Fibroblast of pulmonary artery (primary cell): ENCODE measurements at regions not wholly inside any gene's neighbourhood (a gene's known extent, or its start where the extent isn't known, plus 50 kb on each side); places are given as distances from the start of the nearest gene placed in this dataset.

Experiments used
- DNase-seq: peaks from one replicate; pipeline ENCODE4 v3.0.0-alpha.2; 2010; ENCODE audit warnings: low read depth
- H3K4me3 ChIP-seq: replicated peaks from 2 replicates; pipeline ENCODE4 v1.5.1; 2011; ENCODE audit warnings: low read depth, mild to moderate bottlenecking, control low read depth, low read length, moderate library complexity
- TF ChIP-seq, protein P1 (sequence below): IDR thresholded peaks from 2 replicates; pipeline ENCODE4 v1.5.1; 2011; ENCODE audit warnings: mild to moderate bottlenecking, control low read depth, low read length, inconsistent platforms; ENCODE audit errors: missing control alignments

DNA sequence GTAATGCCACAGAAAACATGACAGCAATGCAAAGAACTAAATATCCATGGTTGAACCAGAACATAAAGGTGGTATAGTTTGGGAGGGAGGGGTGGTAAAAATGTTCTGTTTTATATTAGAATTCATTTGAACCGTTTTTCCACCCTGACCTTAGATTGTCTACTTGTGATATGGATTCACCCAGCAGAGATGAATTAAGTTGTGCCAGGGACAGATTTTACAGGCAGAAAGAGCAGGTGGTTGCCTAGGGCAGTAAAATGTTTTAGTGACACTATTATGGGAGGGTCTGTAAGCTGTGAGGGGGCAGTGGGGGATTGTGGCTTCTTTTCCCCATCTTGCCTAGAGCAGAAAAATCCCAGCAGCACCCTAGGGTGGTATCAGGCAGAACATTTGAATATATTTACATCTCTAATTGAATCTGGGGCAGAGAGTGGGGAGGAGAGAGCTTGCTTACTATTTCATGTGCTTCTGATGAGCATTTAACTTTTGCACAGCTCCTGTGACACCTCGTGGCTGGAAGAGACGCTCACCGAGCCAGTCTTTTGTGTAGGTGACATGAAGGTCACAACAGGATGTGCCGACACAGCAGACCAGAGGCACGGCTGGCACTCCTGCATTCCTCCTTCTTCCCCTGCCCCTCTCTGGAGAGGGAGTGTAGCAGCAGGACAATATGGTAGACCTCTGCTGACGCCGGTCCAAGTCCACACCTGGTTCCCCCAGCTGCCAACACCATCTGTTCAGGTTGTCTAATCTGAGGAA, 452.3 kb downstream of the IRS2 start:
- TF ChIP-seq, protein P1, sequence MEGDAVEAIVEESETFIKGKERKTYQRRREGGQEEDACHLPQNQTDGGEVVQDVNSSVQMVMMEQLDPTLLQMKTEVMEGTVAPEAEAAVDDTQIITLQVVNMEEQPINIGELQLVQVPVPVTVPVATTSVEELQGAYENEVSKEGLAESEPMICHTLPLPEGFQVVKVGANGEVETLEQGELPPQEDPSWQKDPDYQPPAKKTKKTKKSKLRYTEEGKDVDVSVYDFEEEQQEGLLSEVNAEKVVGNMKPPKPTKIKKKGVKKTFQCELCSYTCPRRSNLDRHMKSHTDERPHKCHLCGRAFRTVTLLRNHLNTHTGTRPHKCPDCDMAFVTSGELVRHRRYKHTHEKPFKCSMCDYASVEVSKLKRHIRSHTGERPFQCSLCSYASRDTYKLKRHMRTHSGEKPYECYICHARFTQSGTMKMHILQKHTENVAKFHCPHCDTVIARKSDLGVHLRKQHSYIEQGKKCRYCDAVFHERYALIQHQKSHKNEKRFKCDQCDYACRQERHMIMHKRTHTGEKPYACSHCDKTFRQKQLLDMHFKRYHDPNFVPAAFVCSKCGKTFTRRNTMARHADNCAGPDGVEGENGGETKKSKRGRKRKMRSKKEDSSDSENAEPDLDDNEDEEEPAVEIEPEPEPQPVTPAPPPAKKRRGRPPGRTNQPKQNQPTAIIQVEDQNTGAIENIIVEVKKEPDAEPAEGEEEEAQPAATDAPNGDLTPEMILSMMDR: no peak
- DNase-seq: no peak
- no peak overlapping the region for H3K4me3 ChIP-seq

DNA sequence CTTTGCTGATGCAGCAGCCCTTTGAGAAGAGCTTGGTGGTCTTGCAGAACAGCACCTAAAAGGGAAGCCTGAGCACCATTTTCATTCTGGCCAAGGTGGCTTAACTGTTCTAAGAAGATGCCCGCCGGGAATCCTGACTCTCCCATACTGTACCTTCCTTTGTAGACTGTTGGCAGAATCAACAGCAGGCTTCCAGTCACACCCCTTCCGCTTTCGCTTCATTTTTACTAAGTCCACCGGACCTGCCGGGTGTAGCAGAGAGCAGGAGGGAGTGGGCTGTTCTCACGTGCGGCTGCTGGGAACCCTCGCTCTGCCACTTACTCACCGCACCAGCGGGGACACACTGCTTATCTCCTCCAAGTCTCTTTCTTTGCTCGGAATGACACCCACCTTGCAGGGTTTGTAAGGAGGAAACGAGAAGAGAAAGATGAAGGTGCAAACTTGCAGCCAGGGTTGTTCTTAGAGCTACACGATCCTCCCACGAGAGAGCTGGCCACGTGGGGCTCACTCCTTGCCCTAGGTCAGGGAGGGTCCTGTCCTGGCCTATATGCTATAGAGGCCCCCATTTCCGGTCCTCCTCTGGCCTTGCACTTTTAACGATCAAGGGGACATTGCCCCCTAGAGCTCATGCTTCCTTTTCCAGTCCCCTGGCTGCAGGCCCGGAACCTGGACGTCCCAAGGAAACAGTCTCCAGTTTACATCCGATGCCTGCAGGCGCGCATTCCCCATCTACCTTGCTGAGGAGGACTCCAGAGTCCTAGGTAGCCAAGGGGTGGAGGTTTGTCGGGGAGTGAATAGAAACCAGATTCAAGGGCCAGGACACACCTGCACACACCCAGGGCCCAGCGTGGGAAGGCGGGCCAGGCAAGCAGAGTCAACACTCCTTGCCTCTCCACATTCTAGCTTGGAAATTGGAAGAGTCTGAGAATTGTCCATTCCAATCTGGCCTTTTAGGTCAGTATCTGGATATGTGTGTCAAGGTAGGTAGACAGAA, 453.6 kb downstream of the IRS2 start:
- DNase-seq: no peak
- TF ChIP-seq, protein P1: no peak
- no peak overlapping the region for H3K4me3 ChIP-seq

DNA sequence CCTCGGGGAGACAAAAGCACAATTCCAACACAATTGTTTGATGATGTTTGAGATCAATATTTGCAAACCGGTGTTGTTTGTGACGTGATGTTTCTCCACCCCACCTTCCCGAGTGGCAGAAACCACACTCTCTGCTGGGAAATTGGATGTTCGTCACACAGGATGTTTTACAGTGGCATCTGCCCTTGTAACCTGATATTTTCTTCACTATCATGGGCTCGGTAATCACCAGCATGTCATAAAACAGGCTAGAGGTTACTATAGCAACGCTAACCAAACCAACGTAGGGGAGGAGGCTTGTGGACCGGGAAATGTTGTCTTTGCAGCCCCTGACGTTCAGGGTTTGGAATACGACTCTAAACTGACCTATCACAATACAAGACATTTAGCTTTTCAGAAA, 454.5 kb downstream of the IRS2 start:
- no peak overlapping the region for H3K4me3 ChIP-seq
- DNase-seq: peak; percentile 77
- TF ChIP-seq, protein P1: no peak

DNA sequence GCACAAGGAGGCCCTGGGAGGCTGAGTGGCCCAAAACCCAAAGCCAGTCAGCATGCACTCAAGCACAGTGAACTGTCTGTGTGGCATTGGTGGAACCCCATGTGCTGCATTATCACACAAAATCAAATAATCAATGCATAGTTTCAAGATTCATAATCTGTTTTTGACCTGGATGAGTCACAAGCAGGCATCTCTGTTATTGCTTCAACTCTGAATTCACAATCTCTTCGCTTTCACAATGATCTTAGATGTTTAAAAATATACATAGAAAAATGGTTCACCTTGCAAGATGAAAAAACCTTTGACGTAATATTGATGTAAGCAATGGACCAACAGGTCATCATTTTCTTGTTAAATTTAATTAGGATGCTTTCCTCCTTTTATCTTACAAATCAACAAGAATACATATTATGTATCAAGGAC, 455.4 kb downstream of the IRS2 start:
- H3K4me3 ChIP-seq: no peak overlapping the region
- DNase-seq: peak; percentile 5
- TF ChIP-seq, protein P1: no peak

DNA sequence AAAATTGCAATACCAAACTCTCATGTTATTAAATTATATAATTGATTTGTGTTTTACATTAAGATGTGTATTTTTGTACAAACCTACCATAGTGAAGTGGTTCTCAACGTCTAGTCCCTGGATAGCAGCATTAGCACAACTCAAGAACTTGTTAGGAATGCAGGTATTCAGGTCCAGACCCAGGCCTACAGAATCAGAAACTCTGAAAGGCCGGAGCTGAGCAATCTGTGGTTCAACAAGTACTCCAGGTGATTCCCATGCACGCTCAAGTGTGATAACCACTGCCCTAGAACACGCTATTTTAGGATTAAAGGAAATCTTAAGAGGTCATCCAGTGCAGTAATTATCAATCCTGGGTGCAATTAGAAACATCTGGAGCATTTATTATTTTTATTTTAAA, 456.3 kb downstream of the IRS2 start:
- TF ChIP-seq, protein P1: no peak
- no peak overlapping the region for H3K4me3 ChIP-seq
- no peak for DNase-seq

DNA sequence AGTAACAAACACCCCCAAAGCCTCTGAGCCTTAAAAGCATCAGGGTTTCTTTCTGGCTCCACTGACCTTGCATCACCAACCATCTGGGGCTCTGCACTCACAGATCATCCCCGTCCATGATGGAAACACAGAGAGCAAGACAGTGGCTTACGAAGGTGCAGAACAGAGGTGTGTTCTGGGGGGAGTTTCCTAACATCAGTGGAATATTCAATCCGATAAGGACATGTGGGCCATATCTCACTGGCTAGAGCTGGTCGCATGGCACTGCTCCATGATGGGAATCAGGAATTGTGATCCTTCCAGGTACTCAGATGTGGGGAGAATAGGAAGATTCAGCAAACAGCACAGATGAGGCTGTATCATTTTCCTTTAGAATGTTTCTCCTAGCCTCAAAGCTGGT, 457.2 kb downstream of the IRS2 start:
- no peak overlapping the region for H3K4me3 ChIP-seq
- DNase-seq: no peak
- TF ChIP-seq, protein P1: no peak
